HuH-7 (cell line): ENCODE measurements at regions not wholly inside any gene's neighbourhood (a gene's known extent, or its start where the extent isn't known, plus 50 kb on each side); places are given as distances from the start of the nearest gene placed in this dataset.

Source experiments
- DNase-seq: peaks from one replicate; pipeline ENCODE4 v3.0.0; 2011; ENCODE audit warnings: low spot score

DNA sequence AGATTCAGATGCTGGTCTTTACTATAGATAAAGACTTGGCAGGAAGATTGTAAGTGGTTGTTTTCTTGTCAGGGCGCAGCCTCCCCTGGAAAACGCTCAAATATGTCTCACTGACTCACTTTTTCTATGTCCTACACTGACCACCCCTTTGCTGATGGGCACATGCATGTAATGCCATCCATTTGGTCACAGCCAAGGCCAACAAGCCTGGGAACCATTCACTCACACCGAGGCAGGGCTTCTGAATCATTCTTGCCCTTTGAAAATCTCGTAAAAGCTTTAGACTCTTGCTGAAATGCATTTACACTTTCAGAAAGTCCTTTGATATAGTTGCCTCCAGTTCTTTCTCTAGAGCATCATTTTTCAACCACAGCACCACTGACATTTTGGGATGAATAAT, 249.4 kb downstream of the ACTL7B start:
- no peak for DNase-seq

DNA sequence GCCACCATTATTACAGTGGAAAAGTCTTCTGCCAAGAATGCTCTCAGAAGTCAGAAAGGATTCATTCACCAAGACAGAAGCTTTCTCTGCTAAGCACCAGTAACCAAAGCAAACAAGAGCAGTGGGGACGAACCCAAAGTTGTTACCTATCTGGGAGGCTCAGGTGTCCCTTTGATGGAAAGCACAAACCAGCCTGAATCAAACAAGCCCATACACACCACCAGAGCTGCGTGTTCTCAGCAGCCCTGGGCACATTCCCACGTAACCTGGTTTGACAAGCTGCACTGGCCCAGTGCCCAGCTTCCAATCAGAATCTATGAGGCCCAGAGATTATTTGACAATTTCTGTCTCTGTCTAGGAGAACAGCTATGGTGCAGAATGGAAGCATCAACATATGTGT, 252.6 kb downstream of the ACTL7B start:
- no peak for DNase-seq

DNA sequence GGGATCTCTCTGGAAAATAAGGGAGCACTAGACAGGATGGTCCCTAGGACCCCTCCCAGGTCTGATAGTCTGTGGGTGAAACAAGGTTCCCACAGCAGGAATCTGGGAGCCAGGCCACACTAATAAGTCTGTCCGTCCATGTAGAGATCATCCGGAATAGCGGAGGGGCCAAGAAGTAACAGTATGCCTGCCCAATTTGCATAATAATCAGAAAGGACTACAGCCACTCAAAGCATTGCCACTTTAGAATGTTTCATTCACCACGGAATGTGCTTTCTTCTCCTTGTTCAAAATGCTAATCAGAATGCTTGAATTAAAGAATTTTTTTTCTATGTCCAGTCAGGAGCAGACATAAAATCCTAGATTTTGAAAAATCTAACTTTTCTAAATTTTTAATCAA, 254.9 kb downstream of the ACTL7B start:
- no peak for DNase-seq

DNA sequence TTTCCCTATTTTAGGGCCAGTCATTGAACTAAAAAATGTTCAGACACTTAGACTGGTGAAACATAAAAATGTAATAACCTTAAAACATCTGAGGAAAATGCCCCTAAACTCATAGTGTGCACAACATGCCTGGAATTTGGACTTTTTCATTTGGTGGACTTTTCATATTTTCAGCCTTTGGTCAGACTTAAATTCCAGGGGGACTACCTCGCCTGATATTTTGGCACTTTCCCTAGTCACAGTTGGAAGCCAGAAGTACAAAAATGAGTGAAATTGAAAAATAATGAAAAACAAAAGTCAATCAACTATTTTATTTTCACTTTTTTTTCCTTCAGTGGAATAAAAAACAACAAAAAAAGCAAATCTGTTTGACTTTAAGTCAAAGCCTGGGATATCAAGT, 256.2 kb downstream of the ACTL7B start:
- no peak for DNase-seq

DNA sequence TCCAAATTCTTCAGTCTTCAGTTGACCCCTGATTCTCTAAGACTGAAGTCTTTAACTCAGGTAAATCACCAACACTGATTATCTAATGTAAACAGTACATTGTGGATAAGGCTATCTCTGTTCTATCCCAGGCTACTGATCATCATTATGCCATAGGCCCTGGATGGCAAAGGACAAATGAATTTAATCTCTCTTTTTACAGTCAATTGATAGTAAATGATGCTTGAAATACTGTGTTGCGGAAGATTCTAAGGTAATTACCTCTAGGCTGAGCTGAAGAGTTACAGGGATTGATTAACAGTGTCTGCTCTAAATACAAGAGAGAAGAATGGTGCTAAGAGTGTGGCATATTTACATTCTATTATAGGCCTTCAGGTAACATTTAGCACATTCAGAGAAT, 264.7 kb downstream of the ACTL7B start:
- DNase-seq: no peak

DNA sequence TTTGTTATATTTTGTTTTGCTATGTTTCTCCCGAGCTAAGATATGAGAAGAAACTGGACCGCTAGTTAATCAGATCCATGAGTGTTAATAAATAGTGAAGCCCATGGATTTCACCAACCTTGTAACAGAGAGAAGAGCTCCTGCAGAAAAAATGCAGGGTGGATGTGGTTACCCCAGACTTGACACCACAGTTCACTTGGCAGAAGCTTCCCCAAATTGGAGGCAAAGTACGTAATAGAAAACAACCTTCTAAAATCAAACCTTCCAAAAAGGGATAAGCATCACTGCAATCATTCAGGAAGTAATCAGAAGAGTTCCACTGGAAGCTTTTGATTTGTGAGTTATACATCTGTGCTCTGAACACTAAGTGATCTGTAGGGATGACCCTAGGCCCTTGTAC, 267.5 kb downstream of the ACTL7B start:
- DNase-seq: no peak

DNA sequence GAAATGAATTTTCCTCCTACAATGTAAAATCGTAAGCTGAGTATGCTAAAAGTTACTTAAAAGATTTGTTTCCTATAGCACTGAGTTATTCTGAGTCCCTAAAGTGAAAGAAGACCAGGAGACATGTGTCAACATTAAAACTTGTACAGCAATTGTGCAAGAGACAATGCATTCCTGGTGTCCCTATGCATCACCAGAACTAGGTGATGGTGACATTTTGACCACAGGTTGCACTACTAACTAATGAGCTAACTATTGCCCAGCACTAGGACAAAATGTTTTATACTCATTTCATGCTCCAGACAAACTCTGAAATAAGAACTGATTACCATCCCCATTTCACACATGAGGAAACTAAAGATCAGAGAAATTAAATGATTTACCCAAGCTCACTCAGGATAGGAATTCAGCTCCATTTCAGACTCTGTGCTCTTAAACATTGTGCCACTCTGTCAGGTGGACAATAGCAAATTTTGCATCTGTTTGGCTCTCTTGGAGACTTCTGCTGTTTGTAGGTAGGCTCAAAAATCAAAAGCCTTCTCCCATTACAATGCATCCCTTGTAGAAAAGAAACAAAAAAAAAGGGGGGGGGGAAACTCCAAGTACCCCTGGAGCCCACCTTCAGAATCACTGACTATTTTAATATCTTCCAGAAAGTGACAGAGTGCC, 269.2 kb downstream of the ACTL7B start:
- DNase-seq: no peak

DNA sequence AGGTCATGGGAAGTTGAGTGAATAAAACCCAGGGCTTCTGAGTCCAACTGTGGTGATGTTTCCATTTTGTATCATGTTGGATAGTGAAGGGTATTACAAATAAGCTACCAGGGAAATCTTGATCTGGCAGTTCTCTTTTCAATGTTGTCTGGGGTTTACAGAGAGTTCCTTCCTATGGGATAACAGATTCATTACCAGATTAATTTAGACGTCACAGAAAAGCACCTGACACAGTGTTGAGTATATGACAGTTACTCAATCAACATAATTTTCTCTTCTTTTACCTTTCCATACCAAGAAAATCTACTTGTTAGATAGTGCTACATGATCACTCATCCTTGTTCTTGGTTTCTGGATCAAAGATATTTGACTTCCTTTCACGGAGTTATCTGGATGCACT, 270.9 kb downstream of the ACTL7B start:
- DNase-seq: no peak

DNA sequence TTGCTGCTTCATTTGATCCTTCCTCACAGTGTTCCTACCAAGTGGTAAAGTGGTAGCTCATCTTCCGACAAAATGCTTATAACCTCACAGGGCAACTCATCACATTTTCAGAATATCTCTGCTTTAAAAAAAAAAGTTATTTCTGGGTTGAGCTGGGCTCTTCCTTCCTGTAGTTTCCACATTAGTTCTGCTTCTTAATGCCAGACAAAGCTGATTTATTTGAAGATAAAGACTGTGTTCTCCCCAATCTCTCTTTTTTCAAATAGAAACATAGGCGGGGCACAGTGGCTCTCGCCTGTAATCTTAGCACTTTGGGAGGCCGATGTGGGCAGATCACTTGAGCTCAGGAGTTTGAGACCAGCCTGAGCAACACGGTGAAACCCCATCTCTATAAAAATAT, 273.1 kb downstream of the ACTL7B start:
- no peak for DNase-seq

DNA sequence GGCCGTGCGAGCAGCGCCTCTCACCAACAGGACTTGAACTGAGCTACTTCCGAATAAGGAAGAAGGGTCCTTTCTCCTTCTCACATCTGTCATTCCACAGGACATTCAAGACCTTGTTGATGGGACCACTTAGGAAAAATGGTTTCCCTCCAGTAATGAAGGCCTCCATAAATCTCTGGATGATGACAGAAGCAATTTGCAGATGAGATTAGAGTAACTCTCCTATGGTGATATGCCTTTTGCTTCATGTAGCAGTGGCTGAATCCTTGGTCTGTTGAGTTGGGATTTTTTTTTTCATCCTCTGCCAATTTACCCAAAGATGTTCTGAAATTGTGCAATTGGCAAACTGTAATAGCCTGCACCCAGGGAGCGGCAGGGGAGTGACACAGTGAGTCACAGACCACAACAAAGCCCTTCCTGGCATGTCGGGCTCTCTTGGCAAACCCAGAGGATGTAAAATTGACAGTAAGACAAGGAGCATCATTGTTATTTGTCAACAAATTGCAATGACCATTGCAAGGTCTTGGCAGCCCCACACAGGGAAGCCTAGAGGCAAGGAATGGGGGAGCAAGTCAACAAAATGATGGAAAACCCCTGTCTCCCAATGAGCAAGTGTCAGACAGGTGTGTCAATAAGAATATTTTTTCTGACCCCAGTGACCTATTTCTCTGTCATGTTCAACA, 275.9 kb downstream of the ACTL7B start:
- no peak for DNase-seq

DNA sequence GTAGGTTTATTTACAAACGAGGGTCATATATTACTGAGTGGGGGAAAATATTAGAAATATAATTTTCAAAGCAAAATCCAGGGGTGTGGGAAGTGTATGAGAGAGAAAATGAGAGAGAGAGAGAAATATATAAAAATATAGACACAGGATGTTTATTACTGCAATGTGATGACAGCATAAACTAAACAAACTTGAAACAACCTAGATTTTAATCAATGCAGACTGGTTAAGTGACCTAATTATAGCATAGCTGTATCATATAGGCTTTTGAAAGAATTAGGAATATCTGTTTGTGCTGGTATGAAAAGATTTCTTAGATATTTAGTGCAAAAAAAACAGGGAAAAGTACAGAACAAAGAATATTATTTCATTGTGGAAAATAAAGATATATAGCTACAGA, 280.5 kb downstream of the ACTL7B start:
- DNase-seq: no peak

DNA sequence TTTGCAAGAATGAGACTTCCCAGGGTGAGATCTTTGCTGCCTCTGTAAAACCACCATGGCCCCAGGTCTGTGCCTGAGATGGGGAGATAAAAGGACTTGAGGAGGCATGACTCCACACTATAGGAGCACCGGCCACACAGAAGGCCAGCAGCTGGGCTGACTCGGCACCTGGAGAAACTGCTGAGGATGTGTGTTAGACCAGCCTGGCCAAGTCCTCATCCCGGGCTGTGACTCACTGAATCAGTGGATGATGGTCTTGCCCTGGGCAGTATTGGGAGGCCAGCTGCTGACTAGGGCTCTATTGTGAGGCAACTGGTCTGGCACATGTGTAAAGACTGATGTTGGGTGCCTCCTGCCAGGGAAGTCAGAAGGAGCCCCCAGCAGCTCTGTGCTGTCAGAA, 286.2 kb downstream of the ACTL7B start:
- DNase-seq: no peak

DNA sequence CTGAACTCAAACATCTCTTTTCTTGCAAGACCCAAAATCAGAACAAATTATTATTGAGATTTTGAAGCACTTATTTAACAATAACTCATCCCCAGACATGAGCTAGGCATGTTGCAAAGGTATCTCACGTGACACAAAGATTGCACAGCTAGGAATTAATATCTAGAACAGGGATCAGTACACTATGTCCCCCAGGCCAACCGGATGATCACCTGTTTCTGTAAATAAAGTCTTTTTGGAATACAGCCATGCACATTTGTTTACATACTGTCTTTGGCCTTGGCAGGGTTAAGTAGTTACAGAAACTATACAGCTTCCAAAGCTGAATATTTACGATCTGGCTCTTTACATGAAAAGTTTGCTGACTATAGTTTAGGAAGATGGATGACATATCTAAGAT, 287.7 kb downstream of the ACTL7B start:
- no peak for DNase-seq

DNA sequence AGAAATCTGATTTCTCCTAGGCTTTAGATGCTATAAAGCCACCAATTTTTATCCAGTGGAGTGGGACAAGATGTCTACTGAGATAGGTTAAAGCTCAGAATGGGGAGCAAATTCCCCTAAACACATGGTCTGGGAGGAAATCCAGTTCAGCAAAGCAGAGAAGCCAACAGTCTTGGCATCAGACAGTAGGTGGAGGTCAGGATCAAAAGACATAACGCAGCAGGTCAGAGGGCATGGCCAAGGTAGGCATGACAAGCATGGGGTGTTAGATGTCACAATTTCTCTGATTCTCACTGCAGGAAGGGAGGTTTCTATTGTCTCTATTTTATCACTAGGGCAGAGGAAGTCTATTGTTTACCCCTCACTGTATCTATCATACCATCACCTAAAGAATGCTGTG, 288.2 kb downstream of the ACTL7B start:
- DNase-seq: no peak

DNA sequence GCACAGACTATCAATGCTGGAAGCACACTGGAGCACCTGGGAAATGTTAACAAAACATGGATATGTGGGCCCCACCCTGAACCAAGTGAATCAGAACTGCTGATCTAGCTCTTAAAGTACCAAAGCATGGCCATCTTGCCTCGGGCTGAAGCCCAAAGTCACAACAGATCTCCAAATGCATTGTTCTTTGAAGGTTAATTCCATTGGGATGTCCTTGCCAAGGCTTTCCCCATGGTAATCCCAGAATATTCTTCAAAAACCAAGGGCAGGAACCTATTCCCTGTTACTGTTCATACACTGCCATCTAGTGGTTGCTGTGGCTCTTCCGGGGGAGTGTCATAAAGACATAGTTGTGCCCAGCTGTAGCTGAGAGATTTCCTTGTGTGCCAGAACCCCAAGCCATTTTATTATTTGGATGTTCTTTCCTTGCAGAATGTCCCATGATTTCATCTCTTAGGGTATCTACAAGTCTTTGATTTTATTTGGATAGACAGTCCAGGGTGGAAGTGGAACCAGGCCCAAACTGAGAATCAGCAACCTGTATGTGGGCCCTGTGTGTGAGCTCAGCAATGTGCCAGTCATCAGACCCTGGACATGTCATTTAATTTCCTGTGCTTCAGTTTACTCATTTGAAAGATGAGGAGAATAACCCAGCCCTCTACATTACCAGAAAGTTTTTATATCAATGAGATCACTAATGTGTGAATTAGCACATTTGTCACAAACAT, 290.0 kb downstream of the ACTL7B start:
- peak; percentile 55 for DNase-seq

DNA sequence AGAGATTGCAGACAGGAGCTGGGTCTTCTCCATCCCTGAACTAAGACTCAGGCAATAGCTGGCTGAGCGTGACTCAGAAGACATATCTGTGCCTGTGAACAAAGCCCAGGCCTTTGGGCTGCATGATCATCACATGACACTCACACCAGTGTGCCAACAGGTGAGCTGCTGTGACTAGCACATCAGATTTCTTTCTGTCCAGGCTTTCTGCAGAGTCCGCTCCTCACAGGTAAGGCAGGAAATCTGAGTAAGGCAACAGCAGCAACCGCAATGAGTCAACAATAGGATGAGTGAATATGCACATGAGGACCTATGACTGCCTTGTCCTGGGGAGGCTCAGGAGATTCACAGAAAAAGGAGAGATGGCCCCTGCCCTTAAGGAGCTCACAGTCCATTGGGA, 293.6 kb downstream of the ACTL7B start:
- DNase-seq: no peak

DNA sequence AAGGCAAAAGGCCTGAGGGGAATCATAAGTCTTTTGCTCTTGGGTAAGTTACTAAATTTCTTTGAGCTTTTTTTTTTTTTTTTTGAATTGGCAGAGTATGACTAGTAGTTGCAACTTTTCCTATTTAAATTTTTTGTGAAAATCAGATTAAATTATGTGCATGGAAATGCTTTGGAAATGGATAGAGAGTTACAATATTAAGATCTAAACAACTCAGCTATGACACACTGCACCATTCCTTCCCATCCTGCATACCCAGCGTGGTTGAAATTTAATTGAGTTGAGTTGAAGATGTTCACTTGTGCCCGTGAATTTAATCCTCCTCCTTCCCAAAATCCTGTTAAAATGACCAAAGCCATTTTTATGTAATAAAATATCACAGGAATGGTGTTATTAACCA, 296.4 kb downstream of the ACTL7B start:
- no peak for DNase-seq

DNA sequence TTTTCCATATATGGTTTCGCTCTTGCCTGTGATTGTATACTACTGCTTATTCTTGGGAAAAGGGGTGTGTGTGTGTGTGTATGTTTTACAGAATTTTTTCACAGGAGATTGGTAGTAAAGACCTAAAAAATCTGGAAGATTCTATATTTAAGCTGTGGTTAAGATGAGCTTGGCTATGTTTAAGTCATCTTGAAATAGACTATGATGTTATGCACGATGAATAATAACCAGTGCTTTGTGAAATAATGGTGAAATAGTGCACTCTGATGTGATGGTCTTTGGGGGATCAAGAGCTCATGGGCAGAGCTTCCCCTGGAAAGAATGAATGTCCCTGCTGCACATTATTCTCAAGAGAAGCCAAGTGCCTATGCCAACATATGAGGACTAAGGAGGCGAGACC, 301.0 kb downstream of the ACTL7B start:
- no peak for DNase-seq

DNA sequence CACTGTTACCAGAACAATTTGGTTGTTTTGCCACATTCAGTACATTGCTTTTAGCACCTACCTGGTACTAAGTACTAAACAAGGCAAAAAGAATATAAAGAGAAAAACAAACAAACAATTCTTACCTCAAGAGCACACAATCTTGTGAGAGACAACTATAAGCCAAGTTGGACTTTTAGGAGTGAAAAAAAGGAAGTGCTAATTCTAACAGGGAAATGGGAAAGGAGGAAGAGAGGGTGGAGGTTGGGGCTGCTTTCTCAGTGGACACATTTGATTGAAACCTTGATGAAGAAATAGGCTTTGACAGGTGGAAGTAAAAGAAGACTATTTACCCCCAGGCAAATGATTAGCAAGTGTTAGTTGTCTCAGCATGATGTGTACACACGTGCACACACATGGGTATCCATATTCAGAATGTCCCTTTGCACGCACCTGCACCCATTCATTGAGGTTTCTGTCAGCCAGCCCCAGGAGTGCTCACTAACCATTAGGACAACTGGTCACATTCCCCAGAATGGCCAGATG, 302.6 kb downstream of the ACTL7B start:
- no peak for DNase-seq

DNA sequence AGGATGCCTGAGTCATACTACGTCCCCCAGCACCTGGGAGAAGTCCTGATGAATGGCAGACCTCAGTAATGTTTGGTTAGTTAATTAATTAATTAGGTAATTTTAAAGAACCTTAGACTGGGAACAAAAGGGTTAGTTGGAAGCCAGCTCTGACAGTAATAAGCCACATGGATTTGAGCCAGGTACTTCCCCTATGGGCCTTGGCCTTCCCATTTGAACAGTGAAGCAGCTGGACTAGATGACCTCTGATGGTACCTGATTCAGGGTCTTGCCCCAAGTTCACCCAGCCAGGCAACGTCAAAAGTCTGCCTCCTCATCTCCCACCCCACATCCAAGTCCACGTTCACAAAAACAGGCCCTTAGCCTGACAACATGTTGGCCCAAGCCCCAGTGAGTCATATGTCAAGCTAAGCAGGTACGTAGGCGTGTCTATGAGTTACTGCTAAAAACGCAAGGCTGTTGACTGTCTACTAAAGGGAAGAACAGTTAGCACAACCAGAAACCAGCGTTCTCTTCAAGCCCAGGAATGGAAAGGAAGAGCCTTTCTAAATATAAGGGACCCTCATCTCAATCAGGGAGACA, 303.2 kb downstream of the ACTL7B start:
- no peak for DNase-seq

DNA sequence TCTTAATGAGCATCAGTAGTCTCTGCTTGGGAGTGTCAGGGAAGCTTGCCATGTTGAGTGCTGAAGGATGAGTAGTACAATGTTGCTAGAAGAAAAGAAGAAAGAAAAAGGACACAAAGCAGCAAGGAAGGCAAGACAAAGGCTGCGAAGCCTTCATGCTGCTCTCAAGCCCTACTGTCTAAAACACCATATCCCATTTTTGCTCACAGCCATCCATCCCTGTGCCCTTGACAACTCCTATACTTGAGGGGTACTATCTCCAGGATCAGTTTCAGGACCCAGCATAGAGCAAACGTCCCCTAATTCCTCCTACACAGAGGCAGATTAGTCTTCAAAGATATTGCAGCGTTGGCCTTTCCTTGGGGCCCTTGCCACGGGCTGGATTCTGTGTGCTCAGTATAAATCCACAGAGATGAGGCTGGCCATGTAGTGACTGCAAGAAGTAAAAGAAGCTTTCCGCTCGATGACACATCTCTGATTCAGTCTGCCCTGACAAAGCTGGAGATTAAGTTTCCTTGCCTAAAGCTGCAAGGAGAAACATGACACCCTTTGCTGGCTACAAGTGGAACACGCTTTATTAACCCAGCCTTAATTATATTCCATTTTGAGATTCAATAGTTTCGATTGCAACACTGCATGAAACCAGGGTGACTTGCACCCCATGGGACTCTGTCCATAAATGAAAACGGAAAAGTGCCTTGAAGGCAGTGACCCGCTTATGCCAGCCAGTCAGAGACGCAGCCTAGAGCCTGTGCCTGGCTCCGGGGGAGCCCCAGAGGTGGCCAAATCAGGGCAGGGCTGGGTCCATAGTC, 304.6 kb downstream of the ACTL7B start:
- DNase-seq: no peak

DNA sequence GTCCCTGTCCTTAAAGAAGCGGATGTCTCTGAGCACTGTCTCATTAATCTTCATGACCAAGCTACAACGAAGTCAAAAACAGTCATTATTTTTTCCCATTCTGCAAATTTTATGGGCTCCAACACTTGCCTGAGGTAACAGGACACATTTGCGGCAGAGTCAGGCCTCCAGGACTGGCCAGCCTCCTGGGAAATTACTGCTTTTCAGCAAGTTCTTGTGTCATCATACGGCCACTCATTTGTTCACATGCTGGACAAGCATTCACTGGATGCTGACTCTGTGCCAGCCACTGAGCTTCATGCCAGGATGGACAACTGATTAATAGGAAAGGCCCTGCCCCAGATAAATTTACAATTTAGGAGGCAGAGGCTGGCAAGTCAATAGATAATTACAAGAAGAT, 305.7 kb downstream of the ACTL7B start:
- DNase-seq: no peak
